ENCODE measurements at regions not wholly inside any gene's neighbourhood (a gene's known extent, or its start where the extent isn't known, plus 50 kb on each side); places are given as distances from the start of the nearest gene placed in this dataset.

- no peak for TF ChIP-seq POLR2A (IDR thresholded peaks at IDR 0.05)
- no peak for TF ChIP-seq CTCF (IDR thresholded peaks at IDR 0.05)
Observed at GRCh38 chr6:81172056-81172740, 580.3 kb downstream of the TENT5A start.

All from lower leg skin (tissue), 3 donors.